HG02852 (cell line): ENCODE measurements at regions not wholly inside any gene's neighbourhood (a gene's known extent, or its start where the extent isn't known, plus 50 kb on each side); places are given as distances from the start of the nearest gene placed in this dataset.
A peak's percentile ranks its signal among the peaks of the same experiment; 100 is the strongest.
"Not testable (repeated sequence)": the region's sequence is repeated elsewhere in the genome, so short reads cannot be mapped to it uniquely, and the experiment has no call there.

Source experiments
- ATAC-seq: cut with Tn5 transposase; IDR thresholded peaks from one replicate; pipeline ENCODE4 v1.9.1; 2021; ENCODE audit warnings: mild to moderate bottlenecking, moderate library complexity; ENCODE audit not compliant: unreplicated experiment

DNA sequence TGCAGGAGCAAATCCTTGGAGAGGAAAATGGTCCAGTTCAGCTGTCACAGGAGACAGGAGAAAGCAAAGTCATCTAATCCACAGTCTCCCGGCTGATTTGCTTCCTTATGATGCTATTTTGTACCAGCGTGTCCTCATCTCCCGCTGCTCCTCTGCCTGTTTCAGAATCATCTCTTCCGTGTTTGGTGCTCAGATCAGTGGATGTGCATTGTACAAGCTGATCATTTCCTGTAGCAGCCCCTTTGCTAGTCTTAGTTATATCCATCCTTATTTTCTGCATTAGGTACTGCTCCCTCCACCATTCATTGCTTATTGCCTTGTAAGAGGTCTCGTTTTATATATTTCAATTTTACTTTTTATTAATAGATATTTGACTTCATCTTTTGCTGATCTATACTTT is 219.9 kb upstream of the PRSS58 start:
- ATAC-seq: not testable (repeated sequence)

DNA sequence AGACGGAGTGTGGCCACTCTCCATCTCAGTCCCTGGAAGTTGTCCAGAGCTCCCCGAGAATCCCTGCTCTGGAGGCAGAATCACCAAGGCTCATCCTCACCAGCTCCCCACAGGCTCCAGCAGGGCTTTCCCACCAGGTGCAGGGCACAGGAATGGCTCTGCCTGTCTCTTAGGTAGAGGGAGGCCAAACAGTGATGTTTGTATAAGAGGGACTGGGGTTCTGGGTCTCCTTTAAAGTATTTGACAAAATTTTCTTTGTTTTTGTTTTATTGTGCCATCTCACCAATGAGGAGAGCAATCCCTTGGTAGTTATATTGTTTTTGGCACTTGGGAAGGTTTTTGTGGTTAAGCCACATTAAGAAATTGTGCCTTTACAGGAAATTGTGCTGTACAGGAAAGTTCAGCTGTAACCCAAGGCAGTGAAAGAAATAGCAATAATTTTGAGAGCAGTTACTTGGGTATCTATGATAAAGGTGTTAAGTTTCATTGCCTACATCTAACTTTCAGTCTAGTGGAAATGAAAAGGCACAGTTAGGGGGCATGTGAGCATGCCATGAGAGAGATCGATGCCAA is 219.3 kb upstream of the PRSS58 start:
- ATAC-seq: no peak

DNA sequence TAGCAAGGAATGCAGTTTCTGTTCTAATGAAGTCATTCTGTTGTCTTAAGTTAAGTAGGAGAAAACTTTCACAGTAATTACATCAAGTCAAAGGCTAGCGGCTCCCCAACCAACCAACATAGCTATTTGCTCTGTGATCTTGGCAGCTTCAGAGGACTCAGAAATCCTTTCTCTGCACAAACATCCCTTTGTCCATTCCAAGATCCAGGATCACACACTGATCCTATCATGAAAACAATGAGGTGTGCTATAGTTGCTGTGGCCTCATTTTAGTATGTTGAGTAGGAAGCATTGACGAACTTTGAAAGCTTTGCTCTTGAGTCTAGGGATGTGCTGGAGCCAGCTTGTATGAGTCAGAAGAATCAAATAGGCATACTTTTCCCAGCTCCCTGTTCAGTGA is 218.2 kb upstream of the PRSS58 start:
- ATAC-seq: no peak

DNA sequence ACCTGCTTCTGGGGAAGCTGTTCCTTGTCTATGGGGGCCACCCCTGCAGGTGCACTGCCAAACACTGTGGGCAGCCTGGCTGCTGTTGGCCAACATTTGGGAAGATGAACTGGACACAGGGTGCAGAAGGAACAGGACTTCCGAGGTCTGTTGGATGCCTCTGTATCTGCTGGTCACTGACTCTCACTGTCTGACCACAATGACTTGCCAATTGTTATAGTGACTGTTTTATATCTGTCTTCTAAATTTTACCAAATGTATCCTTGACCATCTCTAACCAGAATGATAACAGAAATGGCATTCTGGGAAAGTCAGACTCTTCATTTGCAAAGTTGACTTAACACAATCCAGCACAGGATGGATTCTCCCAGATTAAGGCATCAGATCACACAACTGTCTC is 214.0 kb upstream of the PRSS58 start:
- no peak for ATAC-seq

DNA sequence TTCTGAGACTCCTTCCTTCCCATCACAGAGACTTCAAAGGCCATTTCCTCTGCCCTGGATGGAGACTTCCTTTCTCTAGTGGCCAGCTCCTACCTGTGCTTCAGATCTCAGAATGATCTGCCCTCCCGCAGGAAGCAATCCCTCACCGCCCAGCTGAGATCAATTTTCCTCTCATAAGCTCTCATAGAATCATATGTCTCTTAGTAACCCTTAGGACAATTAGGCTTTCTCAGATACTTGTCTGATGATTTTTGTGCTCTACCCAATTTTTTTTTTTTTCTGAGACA is 212.6 kb upstream of the PRSS58 start:
- ATAC-seq: no peak

DNA sequence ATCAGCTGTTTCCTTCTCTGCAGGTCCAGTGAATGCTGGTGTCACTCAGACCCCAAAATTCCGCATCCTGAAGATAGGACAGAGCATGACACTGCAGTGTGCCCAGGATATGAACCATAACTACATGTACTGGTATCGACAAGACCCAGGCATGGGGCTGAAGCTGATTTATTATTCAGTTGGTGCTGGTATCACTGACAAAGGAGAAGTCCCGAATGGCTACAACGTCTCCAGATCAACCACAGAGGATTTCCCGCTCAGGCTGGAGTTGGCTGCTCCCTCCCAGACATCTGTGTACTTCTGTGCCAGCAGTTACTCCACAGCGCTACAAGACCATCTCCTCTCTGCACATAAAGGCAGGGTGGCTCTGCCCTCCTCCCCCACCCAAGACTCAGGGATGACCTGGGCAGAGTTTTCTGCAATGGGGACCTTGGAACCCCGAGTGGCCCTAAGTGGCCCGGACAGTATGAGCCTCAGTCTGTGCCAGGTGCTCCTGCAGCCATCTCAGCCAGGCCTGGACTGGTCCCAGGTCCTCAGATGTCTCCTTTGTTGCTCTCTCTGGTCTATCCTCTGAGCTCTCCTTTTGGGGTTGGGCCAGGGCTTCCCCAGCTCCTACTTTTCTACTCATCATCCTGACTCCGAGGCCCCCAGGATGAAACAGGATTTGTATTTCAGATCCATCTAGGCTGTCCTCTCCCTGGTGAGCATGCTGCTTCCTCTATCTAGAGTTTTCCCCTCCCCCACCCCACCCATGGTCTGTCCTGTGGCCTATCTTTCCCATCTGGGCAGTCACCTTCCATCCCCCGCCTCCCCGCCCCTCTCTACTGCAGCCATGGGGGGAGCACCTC is 212.1 kb upstream of the PRSS58 start:
- no peak for ATAC-seq

DNA sequence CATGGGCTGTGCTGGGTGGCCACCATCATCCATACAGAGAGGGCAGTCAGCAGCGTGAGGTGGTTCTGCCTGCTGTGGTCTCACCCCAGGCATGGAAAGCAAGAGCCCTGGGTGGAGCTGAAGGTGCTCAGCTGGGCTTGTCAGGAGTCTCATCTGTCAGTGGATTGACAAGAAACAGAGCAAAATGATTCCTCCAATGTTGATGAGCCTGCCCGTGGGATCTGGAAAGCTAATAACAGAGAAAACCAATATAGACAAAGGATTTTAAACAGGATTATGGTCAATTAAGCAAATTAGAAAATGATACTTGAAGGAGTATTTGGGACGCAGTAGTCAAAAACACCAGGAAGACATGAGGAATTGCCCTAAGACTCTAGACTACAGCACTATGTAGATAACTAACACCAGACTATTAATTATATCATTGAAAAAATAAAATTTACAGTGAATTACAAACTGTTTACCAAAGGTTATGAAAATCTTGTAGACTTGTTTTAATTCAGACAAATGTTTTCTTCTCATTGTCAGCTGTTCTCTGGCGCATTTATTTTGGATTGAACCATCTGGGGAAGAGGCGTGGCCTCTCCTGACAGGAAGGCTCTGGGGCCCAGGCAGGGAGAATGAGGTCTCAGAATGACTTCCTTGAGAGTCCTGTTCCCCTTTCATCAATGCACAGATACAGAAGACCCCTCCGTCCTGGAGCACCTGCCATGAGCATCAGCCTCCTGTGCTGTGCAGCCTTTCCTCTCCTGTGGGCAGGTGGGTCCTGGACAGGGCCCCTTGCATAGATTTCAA is 211.2 kb upstream of the PRSS58 start:
- no peak for ATAC-seq

DNA sequence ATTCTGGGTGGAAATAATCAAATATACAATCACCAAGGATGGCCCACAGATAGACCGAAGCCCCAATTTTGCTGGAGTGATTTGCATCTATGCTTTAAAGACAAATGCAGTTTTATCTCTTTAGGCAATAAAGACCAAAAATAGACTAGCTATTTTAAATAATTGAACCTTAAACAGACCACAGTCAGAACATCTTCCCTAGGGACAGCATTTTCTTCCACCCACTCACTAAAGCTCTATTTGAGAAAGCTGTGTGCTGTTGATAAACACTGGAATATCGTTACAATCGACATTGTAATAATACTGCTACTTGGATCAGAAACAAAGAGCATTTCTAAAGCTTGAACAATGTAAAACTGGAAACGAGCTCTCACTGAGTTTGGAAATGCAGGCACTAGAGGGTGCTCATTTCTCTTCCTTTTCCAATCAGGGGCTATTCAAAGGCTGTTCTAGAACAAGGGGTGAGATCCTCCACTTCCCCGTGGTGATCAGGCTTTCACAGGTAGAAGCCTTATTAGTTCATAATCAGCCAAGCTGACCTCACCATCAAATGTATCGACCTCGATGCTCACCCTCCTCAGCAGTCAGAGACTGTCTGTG is 209.3 kb upstream of the PRSS58 start:
- not testable (repeated sequence) for ATAC-seq

DNA sequence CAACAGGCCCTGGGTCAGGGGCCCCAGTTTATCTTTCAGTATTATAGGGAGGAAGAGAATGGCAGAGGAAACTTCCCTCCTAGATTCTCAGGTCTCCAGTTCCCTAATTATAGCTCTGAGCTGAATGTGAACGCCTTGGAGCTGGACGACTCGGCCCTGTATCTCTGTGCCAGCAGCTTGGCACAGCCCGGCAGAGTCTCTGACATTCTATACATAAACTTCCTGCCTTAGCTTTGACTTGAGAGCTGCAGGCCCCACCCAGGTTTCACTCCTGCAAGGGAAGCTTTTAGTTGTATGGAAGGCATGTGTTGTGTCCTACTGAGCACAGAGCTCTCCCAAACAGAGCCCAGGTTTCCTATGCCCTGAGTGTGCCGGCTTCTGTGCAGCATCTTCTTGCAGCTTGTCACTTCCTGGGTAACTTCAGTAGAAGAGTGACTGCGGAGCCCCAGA is 205.6 kb upstream of the PRSS58 start:
- ATAC-seq: no peak

DNA sequence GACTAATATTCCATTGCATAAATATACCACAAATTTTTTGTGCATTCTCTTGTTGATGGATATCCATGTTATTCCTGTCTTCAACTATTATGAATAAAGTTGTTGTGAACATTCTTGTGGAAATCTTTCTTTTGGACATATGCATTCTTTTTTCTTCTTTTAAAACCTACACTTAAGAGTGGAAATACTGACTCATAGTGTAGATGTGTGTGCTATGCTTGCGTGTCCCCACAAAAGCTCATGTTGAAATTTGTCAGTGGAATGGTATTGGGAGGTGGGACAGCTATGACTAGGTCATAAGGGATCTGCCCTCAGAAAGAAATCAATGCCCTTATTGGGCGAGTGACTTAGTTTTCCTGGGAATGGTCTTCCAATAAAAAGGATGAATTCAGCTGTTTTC is 203.6 kb upstream of the PRSS58 start:
- ATAC-seq: no peak

DNA sequence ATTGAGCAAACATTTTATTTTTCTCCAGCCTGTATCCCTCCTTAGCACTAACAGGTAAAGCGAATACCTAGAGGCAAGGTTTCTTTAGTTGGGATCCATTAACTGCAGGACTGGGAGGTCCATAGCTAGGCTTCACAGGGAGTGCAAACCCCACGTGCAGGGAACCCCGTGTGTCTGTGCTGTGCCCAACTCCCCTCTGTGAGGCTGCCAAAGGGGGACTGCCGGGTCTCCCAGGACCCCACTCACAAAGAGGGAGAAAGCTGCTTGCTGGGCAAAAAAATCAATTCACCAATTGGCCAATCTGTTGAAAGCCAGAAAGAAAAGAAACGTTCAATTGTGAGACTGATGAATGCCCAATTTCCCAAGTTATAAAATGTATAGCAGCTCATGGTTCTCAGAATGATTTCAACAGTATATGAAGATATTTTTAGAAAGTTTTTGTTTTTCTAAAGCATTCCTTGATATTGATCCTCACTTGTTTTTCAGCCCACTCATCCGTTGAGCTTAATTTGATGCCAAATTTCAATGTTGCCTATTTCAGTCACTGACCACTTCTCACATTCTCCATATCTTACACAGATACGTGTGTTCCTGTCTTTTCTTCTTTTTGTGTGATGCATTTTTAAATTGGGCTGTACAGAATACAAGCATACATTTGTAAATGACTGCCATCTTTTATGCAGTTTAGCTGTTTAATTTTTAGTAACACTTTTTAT is 202.7 kb upstream of the PRSS58 start:
- ATAC-seq: no peak

DNA sequence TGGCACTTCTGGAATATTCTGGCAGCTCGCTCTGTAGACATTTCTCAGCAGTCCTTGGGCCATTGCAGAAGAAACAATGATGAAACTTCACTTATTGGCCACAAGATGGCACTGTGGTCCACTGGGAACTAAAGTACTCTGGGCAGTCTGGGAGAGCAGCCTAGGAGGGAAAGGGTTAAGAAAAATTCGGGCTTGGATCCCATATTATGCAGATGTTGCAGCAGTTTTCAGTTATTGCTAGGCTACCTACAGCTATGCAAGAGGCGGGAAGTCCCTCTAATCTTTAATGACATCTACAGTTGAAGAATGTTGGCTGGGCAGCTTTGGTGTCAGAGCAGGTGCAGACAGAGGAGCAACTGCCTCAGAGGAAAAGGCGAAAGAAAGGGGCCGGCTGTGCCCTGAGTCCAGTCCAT is 201.7 kb upstream of the PRSS58 start:
- ATAC-seq: peak; percentile 84

DNA sequence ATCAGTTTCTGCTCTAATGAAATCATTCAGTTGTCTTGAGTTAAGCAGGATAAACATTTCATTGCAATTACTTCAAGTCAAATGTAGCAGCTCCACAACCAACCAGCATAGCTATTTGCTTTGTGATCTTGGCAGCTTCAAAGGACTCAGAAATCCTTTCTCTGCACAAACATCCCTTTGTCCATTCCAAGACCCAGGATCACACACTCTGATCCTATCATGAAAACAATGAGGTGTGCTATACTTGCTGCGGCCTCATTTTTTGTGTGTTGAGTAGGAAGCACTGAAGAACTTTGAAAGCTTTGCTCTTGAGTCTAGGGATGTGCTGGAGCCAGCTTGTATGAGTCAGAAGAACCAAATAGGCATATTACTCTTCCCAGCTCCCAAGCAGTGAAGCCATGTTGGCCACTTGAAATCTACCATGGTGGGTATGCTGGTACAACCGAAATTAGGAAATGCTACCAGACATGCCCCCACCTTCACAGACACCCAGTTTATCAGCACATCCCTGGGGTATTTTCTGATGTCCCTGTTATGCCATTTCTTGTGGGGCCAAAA is 199.4 kb upstream of the PRSS58 start:
- ATAC-seq: no peak

DNA sequence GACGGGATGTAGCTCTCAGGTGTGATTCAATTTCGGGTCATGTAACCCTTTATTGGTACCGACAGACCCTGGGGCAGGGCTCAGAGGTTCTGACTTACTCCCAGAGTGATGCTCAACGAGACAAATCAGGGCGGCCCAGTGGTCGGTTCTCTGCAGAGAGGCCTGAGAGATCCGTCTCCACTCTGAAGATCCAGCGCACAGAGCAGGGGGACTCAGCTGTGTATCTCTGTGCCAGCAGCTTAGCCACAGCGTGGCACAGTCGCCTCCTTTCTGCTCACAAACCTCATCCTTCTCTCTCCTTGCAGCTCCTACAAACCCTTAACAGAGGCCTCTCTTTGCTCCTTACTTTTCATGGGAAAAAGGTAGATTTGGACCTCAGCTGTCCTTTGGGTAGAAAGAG is 197.5 kb upstream of the PRSS58 start:
- ATAC-seq: no peak

DNA sequence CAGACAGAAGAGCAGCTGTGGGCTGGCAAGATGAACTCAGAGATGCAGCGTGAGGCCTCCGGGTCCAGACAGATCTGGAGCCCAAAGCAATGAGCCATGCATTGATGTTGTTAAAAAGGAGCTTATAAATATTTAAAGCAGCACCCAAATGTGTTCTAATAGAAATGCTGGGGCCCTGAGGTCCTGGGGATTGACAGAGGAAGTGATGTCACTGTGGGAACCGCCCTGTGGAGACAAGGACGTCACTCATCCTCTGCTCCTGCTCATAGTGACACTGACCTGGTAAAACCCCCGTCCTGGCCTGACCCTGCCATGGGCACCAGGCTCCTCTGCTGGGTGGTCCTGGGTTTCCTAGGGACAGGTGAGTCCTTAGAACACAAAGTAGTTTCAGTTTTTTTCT is 197.0 kb upstream of the PRSS58 start:
- no peak for ATAC-seq

DNA sequence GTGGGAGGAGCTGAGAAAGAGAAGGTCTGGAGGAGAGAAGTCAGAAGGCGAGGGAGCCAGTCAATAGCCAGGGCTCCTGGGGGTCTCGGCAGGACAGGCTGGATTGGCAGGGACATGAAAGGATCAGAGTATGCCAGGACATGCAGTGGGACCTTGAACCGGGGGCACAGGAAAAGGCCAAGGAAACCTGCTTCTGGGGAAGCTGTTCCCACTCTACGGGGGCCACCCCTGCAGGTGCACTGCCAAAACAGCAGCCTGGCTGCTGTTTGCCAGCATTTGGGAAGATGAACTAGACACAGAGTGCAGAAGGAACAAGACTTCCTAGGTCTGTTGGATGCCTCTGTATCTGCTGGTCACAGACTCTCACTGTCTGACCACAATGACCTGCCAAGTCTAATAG is 194.9 kb upstream of the PRSS58 start:
- ATAC-seq: no peak

DNA sequence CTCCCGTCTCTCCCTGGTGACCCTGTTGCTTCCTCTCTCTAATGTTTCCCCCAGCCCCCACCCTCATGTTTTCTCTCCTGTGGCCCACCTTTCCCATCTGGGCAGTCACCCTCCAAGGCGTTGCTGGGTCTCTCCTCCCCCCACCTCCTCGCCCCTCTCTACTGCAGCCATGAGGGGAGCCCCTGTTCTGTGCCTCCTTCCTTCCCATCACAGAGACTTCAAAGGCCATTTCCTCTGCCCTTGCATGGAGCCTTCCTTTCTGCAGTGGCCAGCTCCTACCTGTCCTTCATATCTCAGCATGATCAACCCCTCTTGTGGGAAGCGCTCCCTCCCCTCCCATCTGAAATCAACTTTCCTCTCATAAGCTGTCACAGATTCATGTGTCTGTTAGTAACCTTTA is 194.0 kb upstream of the PRSS58 start:
- no peak for ATAC-seq

DNA sequence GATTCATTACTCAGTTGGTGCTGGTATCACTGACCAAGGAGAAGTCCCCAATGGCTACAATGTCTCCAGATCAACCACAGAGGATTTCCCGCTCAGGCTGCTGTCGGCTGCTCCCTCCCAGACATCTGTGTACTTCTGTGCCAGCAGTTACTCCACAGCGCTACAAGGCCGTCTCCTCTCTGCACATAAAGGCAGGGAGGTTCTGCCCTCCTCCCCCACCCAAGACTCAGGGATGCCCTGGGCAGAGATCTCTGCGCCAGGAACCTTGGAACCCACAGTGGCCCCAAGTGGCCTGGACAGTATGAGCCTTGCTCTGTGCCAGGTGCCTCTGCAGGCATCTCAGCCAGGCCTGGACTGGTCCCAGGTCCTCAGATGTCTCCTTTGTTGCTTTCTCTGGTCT is 193.4 kb upstream of the PRSS58 start:
- ATAC-seq: no peak

DNA sequence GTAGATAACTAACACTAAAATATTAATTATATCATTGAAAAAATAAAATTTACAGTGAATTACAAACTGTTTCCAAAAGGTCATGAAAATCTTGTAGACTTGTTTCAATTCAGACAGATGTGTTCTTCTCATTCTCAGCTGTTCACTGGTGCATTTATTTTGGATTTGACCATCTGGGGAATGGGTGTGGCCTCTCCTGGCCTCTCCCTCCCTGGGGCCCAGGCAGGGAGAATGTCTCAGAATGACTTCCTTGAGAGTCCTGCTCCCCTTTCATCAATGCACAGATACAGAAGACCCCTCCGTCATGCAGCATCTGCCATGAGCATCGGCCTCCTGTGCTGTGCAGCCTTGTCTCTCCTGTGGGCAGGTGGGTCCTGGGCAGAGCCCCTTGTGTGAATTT is 192.8 kb upstream of the PRSS58 start:
- ATAC-seq: no peak

DNA sequence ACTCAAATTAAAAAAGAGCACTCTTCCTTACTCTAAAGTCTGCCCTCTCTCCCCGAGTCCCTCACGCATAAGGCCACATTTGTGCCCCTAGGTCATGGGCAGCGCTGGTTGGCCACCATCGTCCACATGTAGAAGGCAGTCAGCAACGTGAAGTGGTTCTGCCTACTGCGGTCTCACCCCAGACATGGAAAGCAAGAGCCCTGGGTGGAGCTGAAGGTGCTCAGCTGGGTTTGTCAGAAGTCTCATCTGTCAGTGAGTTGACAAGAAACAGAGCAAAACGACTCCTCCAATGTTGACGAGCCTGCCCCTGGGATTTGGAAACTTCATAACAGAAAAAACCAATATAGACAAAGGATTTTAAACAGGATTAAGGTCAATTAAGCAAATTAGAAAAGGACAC is 192.3 kb upstream of the PRSS58 start:
- no peak for ATAC-seq

DNA sequence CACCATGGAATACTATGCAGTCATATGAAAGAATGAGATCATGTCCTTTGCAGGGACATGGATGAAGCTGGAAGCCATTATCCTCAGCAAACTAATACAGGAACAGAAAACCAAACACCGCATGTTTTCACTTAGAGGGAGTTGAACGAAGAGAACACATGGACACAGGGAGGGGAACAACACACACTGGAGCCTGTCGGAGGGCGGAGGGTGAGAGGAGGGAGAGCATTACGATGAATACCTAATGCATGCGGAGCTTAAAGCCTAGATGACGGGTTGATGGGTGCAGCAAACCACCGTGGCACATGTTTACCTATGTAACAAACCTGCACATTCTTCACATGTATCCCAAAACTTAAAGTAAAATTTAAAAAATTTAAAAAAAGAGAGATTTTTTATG is 191.0 kb upstream of the PRSS58 start:
- ATAC-seq: not testable (repeated sequence)
